Fibroblast of peridontal ligament (primary cell): ENCODE measurements at regions not wholly inside any gene's neighbourhood (a gene's known extent, or its start where the extent isn't known, plus 50 kb on each side); places are given as distances from the start of the nearest gene placed in this dataset.
"Not testable (repeated sequence)": the region's sequence is repeated elsewhere in the genome, so short reads cannot be mapped to it uniquely, and the experiment has no call there.

Experiments used
- DNase-seq: peaks from one replicate; pipeline ENCODE4 v3.0.0-alpha.2; 2010; ENCODE audit errors: extremely low read depth

- no peak for DNase-seq
These were observed 513.5 kb upstream of the NR3C2 start for GRCh38 chr4:148955564-148956297.

- no peak for DNase-seq
These were observed 512.0 kb upstream of the NR3C2 start for GRCh38 chr4:148954011-148954749.

- DNase-seq = no peak
These were observed 509.1 kb upstream of the NR3C2 start for GRCh38 chr4:148951346-148951745.

- no peak for DNase-seq
These were observed 504.1 kb upstream of the NR3C2 start for GRCh38 chr4:148946271-148946670.

GRCh38 chr4:148944839-148945219 is 502.6 kb upstream of the NR3C2 start:
- DNase-seq = no peak

GRCh38 chr4:148944136-148944838 is 502.1 kb upstream of the NR3C2 start:
- no peak for DNase-seq

- no peak for DNase-seq
These were observed 492.8 kb upstream of the NR3C2 start for GRCh38 chr4:148934926-148935578.

GRCh38 chr4:148926276-148927260 is 484.4 kb upstream of the NR3C2 start:
- no peak for DNase-seq

GRCh38 chr4:148923881-148924280 is 481.7 kb upstream of the NR3C2 start:
- no peak for DNase-seq

GRCh38 chr4:148922497-148922896 is 480.3 kb upstream of the NR3C2 start:
- DNase-seq = no peak

GRCh38 chr4:148914734-148915133 is 472.5 kb upstream of the NR3C2 start:
- no peak for DNase-seq

GRCh38 chr4:148914301-148914700 is 472.1 kb upstream of the NR3C2 start:
- DNase-seq = no peak

GRCh38 chr4:148903388-148903787 is 461.2 kb upstream of the NR3C2 start:
- no peak for DNase-seq

- no peak for DNase-seq
These were observed 459.0 kb upstream of the NR3C2 start for GRCh38 chr4:148901075-148901705.

GRCh38 chr4:148898139-148898538 is 455.9 kb upstream of the NR3C2 start:
- not testable (repeated sequence) for DNase-seq

GRCh38 chr4:148893095-148893494 is 450.9 kb upstream of the NR3C2 start:
- no peak for DNase-seq

GRCh38 chr4:148883891-148884290 is 441.7 kb upstream of the NR3C2 start:
- no peak for DNase-seq

- DNase-seq = no peak
These were observed 441.2 kb upstream of the NR3C2 start for GRCh38 chr4:148883435-148883834.

GRCh38 chr4:148881860-148882643 is 439.8 kb upstream of the NR3C2 start:
- DNase-seq = no peak

GRCh38 chr4:148874331-148874730 is 432.1 kb upstream of the NR3C2 start:
- DNase-seq = no peak
